Gastrocnemius medialis (tissue), 4 donors: ENCODE measurements at regions not wholly inside any gene's neighbourhood (a gene's known extent, or its start where the extent isn't known, plus 50 kb on each side); places are given as distances from the start of the nearest gene placed in this dataset.

Source experiments
- ATAC-seq, 2 donors: fragments of 150-250 bp; one replicate each; pipeline ENCODE4 v1.9.1; 2016
- DNase-seq, 2 donors: peaks; one replicate each; pipeline ENCODE4 v3.0.0-alpha.2; 2019
- H3K27ac ChIP-seq, 4 donors: fragments of 200-600 bp; sonication (generic); 1 replicate in 1 of 4; 2 replicates in 3 of 4; pipeline ENCODE4 v1.5.1; 2016 to 2018; ENCODE audit warnings: mild to moderate bottlenecking in 2 of 4, moderate library complexity in 1 of 4
- H3K27me3 ChIP-seq, 3 donors: fragments of 200-600 bp; sonication (generic) in 2 of 3; 1 replicate in 1 of 3; 2 replicates in 2 of 3; pipeline versions ENCODE4 v1.5.1 to v1.6.0; 2016 to 2019; ENCODE audit warnings: mild to moderate bottlenecking in 1 of 3, moderate library complexity in 1 of 3
- H3K36me3 ChIP-seq, 2 donors: fragments of 200-600 bp; sonication (generic) in 1 of 2; one replicate each; pipeline ENCODE4 v1.5.1; 2017 to 2018
- H3K4me1 ChIP-seq, 2 donors: fragments of 200-600 bp; sonication (generic) in 1 of 2; one replicate each; pipeline ENCODE4 v1.5.1; 2016 to 2017; ENCODE audit warnings: mild to moderate bottlenecking in 2 of 2
- H3K4me3 ChIP-seq, 4 donors: fragments of 200-600 bp; sonication (generic) in 3 of 4; 1 replicate in 1 of 4; 2 replicates in 3 of 4; pipeline ENCODE4 v1.5.1; 2016 to 2019; ENCODE audit warnings: mild to moderate bottlenecking in 2 of 4
- H3K9me3 ChIP-seq, 3 donors: fragments of 200-600 bp; sonication (generic) in 2 of 3; 1 replicate in 1 of 3; 2 replicates in 2 of 3; pipeline ENCODE4 v1.5.1; 2016 to 2019
- CTCF ChIP-seq, 5 experiments: fragments of 450-650 bp in 3 of 5; fragments of 200-600 bp in 2 of 5; sonication (generic) in 2 of 5; IDR thresholded peaks in 4 of 5; conservative IDR thresholded peaks in 1 of 5; 1 replicate in 4 of 5; 2 replicates in 1 of 5; pipeline ENCODE4 v1.5.1; 2016 to 2019; ENCODE audit warnings: antibody characterized with exemption in 5 of 5, mild to moderate bottlenecking in 3 of 5, moderate library complexity in 3 of 5
- POLR2A ChIP-seq, 2 donors: fragments of 450-650 bp; IDR thresholded peaks; one replicate each; pipeline ENCODE4 v1.6.1; 2017; ENCODE audit warnings: antibody characterized with exemption in 2 of 2, mild to moderate bottlenecking in 2 of 2, moderate library complexity in 2 of 2
- in situ Hi-C, 4 donors: fragments of 200-750 bp; cut with MboI; loops; one replicate each; pipeline versions ENCODE4 v1.15.0 to v1.8.0; 2017; ENCODE audit warnings: low sequenced_read_pairs in 4 of 4
- intact Hi-C: fragments of 100-400 bp; cut with DNase I; formaldehyde crosslinking; loops from one replicate; pipeline ENCODE4 v1.15.1; 2023; ENCODE audit warnings: low total_unique reads

- DNase-seq (no peak), ATAC-seq (no peak)
- H3K4me3 ChIP-seq = no peak overlapping the region
- no peaks in the 10 kb centered on the region for H3K9me3 ChIP-seq
- in situ Hi-C loops = no loop called here
- no peaks in the 10 kb centered on the region for H3K4me1 ChIP-seq
- H3K36me3 ChIP-seq = no peaks in the 10 kb centered on the region
- TF ChIP-seq CTCF (IDR thresholded peaks at IDR 0.05 in 4 of 5, conservative IDR thresholded peaks at IDR 0.05 in 1 of 5) = no peak
- TF ChIP-seq POLR2A (IDR thresholded peaks at IDR 0.05) = no peak
- H3K27me3 ChIP-seq = no peaks in the 10 kb centered on the region
- intact Hi-C loops = no loop called here
- H3K27ac ChIP-seq = no peak overlapping the region
Observed at GRCh38 chrX:113741744-113742143, 842.1 kb upstream of the HTR2C start.

GRCh38 chrX:113728937-113729336 lies 854.9 kb upstream of the HTR2C start:
- no peaks in the 10 kb centered on the region for H3K36me3 ChIP-seq
- no peak for DNase-seq
- H3K4me1 ChIP-seq = no peaks in the 10 kb centered on the region
- H3K27ac ChIP-seq = no peak overlapping the region
- intact Hi-C loops = no loop called here
- H3K4me3 ChIP-seq = no peak overlapping the region
- no peak for TF ChIP-seq CTCF (IDR thresholded peaks at IDR 0.05 in 4 of 5, conservative IDR thresholded peaks at IDR 0.05 in 1 of 5)
- TF ChIP-seq POLR2A (IDR thresholded peaks at IDR 0.05) = no peak
- no peaks in the 10 kb centered on the region for H3K9me3 ChIP-seq
- in situ Hi-C loops = no loop called here
- no peaks in the 10 kb centered on the region for H3K27me3 ChIP-seq
- ATAC-seq = no peak

GRCh38 chrX:113726898-113727297 lies 857.0 kb upstream of the HTR2C start:
- H3K4me3 ChIP-seq = no peak overlapping the region
- no peaks in the 10 kb centered on the region for H3K36me3 ChIP-seq
- intact Hi-C loops = no loop called here
- in situ Hi-C loops = no loop called here
- DNase-seq = no peak
- no peaks in the 10 kb centered on the region for H3K27me3 ChIP-seq
- no peaks in the 10 kb centered on the region for H3K9me3 ChIP-seq
- ATAC-seq = no peak
- TF ChIP-seq POLR2A (IDR thresholded peaks at IDR 0.05) = no peak
- no peak for TF ChIP-seq CTCF (IDR thresholded peaks at IDR 0.05 in 4 of 5, conservative IDR thresholded peaks at IDR 0.05 in 1 of 5)
- H3K4me1 ChIP-seq = no peaks in the 10 kb centered on the region
- no peak overlapping the region for H3K27ac ChIP-seq

GRCh38 chrX:113726466-113726865 lies 857.4 kb upstream of the HTR2C start:
- in situ Hi-C loops (no loop called here), intact Hi-C loops (no loop called here)
- Histone ChIP-seq H3K4me1 (no peaks in the 10 kb centered on the region), H3K9me3 (no peaks in the 10 kb centered on the region), H3K27me3 (no peaks in the 10 kb centered on the region), H3K36me3 (no peaks in the 10 kb centered on the region), H3K4me3 (no peak overlapping the region), H3K27ac (no peak overlapping the region)
- TF ChIP-seq CTCF (IDR thresholded peaks at IDR 0.05 in 4 of 5, conservative IDR thresholded peaks at IDR 0.05 in 1 of 5) (no peak), POLR2A (IDR thresholded peaks at IDR 0.05) (no peak)
- DNase-seq = no peak
- no peak for ATAC-seq

- in situ Hi-C loops = no loop called here
- no peaks in the 10 kb centered on the region for H3K9me3 ChIP-seq
- ATAC-seq (no peak), DNase-seq (no peak)
- TF ChIP-seq POLR2A (IDR thresholded peaks at IDR 0.05) = no peak
- TF ChIP-seq CTCF (IDR thresholded peaks at IDR 0.05 in 4 of 5, conservative IDR thresholded peaks at IDR 0.05 in 1 of 5) = no peak
- H3K4me1 ChIP-seq = no peaks in the 10 kb centered on the region
- intact Hi-C loops = no loop called here
- H3K4me3 ChIP-seq = no peak overlapping the region
- H3K36me3 ChIP-seq = no peaks in the 10 kb centered on the region
- no peaks in the 10 kb centered on the region for H3K27me3 ChIP-seq
- H3K27ac ChIP-seq = no peak overlapping the region
Observed at GRCh38 chrX:113726009-113726408, 857.9 kb upstream of the HTR2C start.
